PC-9 (cell line): ENCODE measurements at regions not wholly inside any gene's neighbourhood (a gene's known extent, or its start where the extent isn't known, plus 50 kb on each side); places are given as distances from the start of the nearest gene placed in this dataset.

Source experiments
- BruUV-seq: library from RNA; stranded (reverse); fragments of 400-500 nt; replicated peaks from 2 replicates; lab custom pipeline; 2021; lab: Mats Ljungman, UMichigan
- CTCF ChIA-PET: fragments of 300-600 bp; sonication (Branson Sonifier 250); formaldehyde crosslinking; loops from one replicate; lab custom pipeline; 2022; ENCODE audit warnings: antibody characterized with exemption; lab: Charles Lee
- POLR2A ChIA-PET: fragments of 300-600 bp; sonication (Branson Sonifier 250); formaldehyde crosslinking; loops from one replicate; lab custom pipeline; 2022; ENCODE audit warnings: antibody characterized with exemption; ENCODE audit not compliant: unreplicated experiment; lab: Charles Lee
- DNase-seq, 2 experiments: peaks; one replicate each; pipeline versions ENCODE4 v3.0.0 to v3.0.0-alpha.2; 2015 to 2022; ENCODE audit warnings: mixed read lengths in 1 of 2
- H2AFZ ChIP-seq: fragments of 200-600 bp; sonication (generic); 2 replicates; pipeline ENCODE4 v1.8.1; 2017; ENCODE audit warnings: antibody characterized with exemption
- H3F3A ChIP-seq: fragments of 200-600 bp; sonication (generic); 2 replicates; pipeline ENCODE4 v1.8.1; 2017; ENCODE audit warnings: antibody characterized with exemption, mild to moderate bottlenecking, low read depth; ENCODE audit not compliant: insufficient read depth
- H3K27ac ChIP-seq: fragments of 200-600 bp; sonication (generic); 2 replicates; pipeline ENCODE4 v1.6.1; 2016; ENCODE audit warnings: mixed run types
- H3K27me3 ChIP-seq: fragments of 200-600 bp; sonication (generic); 2 replicates; pipeline ENCODE4 v1.6.1; 2016; ENCODE audit warnings: low read depth, mixed run types; ENCODE audit not compliant: insufficient read depth
- H3K36me3 ChIP-seq: fragments of 200-600 bp; sonication (generic); 2 replicates; pipeline ENCODE4 v1.6.1; 2016; ENCODE audit warnings: low read depth, mixed run types
- H3K4me1 ChIP-seq: fragments of 200-600 bp; sonication (generic); replicated peaks from 2 replicates; pipeline ENCODE4 v1.6.1; 2016; ENCODE audit warnings: mixed run types; ENCODE audit not compliant: insufficient read depth
- H3K4me2 ChIP-seq: fragments of 200-600 bp; sonication (generic); 2 replicates; pipeline ENCODE4 v1.6.1; 2017; ENCODE audit warnings: mixed run types
- H3K4me3 ChIP-seq: fragments of 200-600 bp; sonication (generic); 2 replicates; pipeline ENCODE4 v1.6.1; 2016; ENCODE audit warnings: mixed run types
- H3K79me2 ChIP-seq: fragments of 200-600 bp; sonication (generic); 2 replicates; pipeline ENCODE4 v1.6.1; 2017; ENCODE audit warnings: low read depth, mixed run types
- H3K9me2 ChIP-seq: fragments of 200-600 bp; sonication (generic); 2 replicates; pipeline ENCODE4 v1.8.1; 2017; ENCODE audit warnings: mild to moderate bottlenecking; ENCODE audit not compliant: insufficient read depth
- H3K9me3 ChIP-seq: fragments of 200-600 bp; sonication (generic); 2 replicates; pipeline ENCODE4 v1.8.1; 2016; ENCODE audit warnings: low read depth; ENCODE audit not compliant: insufficient read depth
- H4K20me1 ChIP-seq: fragments of 200-600 bp; sonication (generic); 2 replicates; pipeline ENCODE4 v1.8.1; 2017; ENCODE audit not compliant: insufficient read depth
- CTCF ChIP-seq: fragments of 200-600 bp; sonication (generic); conservative IDR thresholded peaks from 2 replicates; pipeline ENCODE4 v1.6.1; 2017; ENCODE audit warnings: mixed run types, antibody characterized with exemption, mild to moderate bottlenecking, moderate library complexity
- EZH2 ChIP-seq: fragments of 200-600 bp; sonication (generic); IDR thresholded peaks from 2 replicates; pipeline ENCODE4 v1.8.0; 2017; ENCODE audit warnings: antibody characterized with exemption, low read depth
- intact Hi-C: fragments of 100-400 bp; cut with micrococcal nuclease; formaldehyde crosslinking; loops from one replicate; pipeline ENCODE4 v1.10.0; 2022; ENCODE audit not compliant: unreplicated experiment

- Histone ChIP-seq H3K27ac (no peak overlapping the region), H3K4me2 (no peak overlapping the region), H3K4me1 (no peaks in the 10 kb centered on the region), H3K9me3 (no peaks in the 10 kb centered on the region), H3F3A (no peaks in the 10 kb centered on the region), H3K79me2 (no peaks in the 10 kb centered on the region), H3K27me3 (no peaks in the 10 kb centered on the region), H2AFZ (no peak overlapping the region), H4K20me1 (no peaks in the 10 kb centered on the region), H3K36me3 (no peaks in the 10 kb centered on the region), H3K4me3 (no peak overlapping the region), H3K9me2 (no peaks in the 10 kb centered on the region)
- intact Hi-C loops, result no loop called here
- BruUV-seq, result no TSS peak
- DNase-seq, result no peak
- POLR2A ChIA-PET, result no interaction called here
- CTCF ChIA-PET, result interaction anchor here (0.7 kb wide), 1 partner anchor 63 kb away, joined by 5 read pairs; no protein-coding TSS in a partner anchor
- TF ChIP-seq CTCF (no peak), EZH2 (no peak)
Observed at GRCh38 chr10:34931216-34931615, 116.1 kb upstream of the PARD3 start.

GRCh38 chr10:34922138-34922537 lies 107.0 kb upstream of the PARD3 start:
- no peaks in the 10 kb centered on the region for H3F3A ChIP-seq
- H3K4me2 ChIP-seq, result no peak overlapping the region
- H2AFZ ChIP-seq, result no peak overlapping the region
- no TSS peak for BruUV-seq
- no peaks in the 10 kb centered on the region; the same call in 1 of the 2 replicates for H3K9me3 ChIP-seq
- no peaks in the 10 kb centered on the region for H3K79me2 ChIP-seq
- no peak overlapping the region for H3K27ac ChIP-seq
- POLR2A ChIA-PET, result no interaction called here
- no peaks in the 10 kb centered on the region for H3K4me1 ChIP-seq
- CTCF ChIA-PET, result no interaction called here
- intact Hi-C loops, result no loop called here
- DNase-seq, result peak in 1 of 2 experiments; percentile 37
- H3K9me2 ChIP-seq, result no peaks in the 10 kb centered on the region
- no peak overlapping the region for H3K4me3 ChIP-seq
- no peaks in the 10 kb centered on the region for H4K20me1 ChIP-seq
- H3K27me3 ChIP-seq, result no peaks in the 10 kb centered on the region
- TF ChIP-seq CTCF (no peak), EZH2 (no peak)
- no peaks in the 10 kb centered on the region for H3K36me3 ChIP-seq

- TF ChIP-seq CTCF (no peak), EZH2 (no peak)
- no peak for DNase-seq
- no peaks in the 10 kb centered on the region for H3F3A ChIP-seq
- no peaks in the 10 kb centered on the region; the same call in 1 of the 2 replicates for H3K9me3 ChIP-seq
- H3K9me2 ChIP-seq, result no peaks in the 10 kb centered on the region
- H3K27me3 ChIP-seq, result no peaks in the 10 kb centered on the region
- no peak overlapping the region for H3K27ac ChIP-seq
- no peaks in the 10 kb centered on the region for H3K4me1 ChIP-seq
- BruUV-seq, result no TSS peak
- H4K20me1 ChIP-seq, result no peaks in the 10 kb centered on the region
- POLR2A ChIA-PET, result no interaction called here
- no peaks in the 10 kb centered on the region for H3K79me2 ChIP-seq
- no peak overlapping the region for H3K4me3 ChIP-seq
- CTCF ChIA-PET, result no interaction called here
- no peaks in the 10 kb centered on the region for H3K36me3 ChIP-seq
- no peak overlapping the region for H3K4me2 ChIP-seq
- intact Hi-C loops, result no loop called here
- no peak overlapping the region for H2AFZ ChIP-seq
Observed at GRCh38 chr10:34920578-34920977, 105.5 kb upstream of the PARD3 start.
